GM21825 (cell line): ENCODE measurements at regions not wholly inside any gene's neighbourhood (a gene's known extent, or its start where the extent isn't known, plus 50 kb on each side); places are given as distances from the start of the nearest gene placed in this dataset.
A peak's percentile ranks its signal among the peaks of the same experiment; 100 is the strongest.

Experiments used
- ATAC-seq: cut with Tn5 transposase; IDR thresholded peaks from one replicate; pipeline ENCODE4 v1.9.1; 2021; ENCODE audit warnings: mild to moderate bottlenecking, moderate library complexity; ENCODE audit not compliant: unreplicated experiment

- ATAC-seq = no peak
These were observed 97.3 kb upstream of the SFMBT2 start for GRCh38 chr10:7507887-7508726.

GRCh38 chr10:7506571-7506970 lies 95.7 kb upstream of the SFMBT2 start:
- no peak for ATAC-seq

- no peak for ATAC-seq
These were observed 94.4 kb upstream of the SFMBT2 start for GRCh38 chr10:7505196-7505595.

- no peak for ATAC-seq
These were observed 92.4 kb upstream of the SFMBT2 start for GRCh38 chr10:7503190-7503589.

- no peak for ATAC-seq
These were observed 90.3 kb upstream of the SFMBT2 start for GRCh38 chr10:7501157-7501556.

- no peak for ATAC-seq
These were observed 87.3 kb upstream of the SFMBT2 start for GRCh38 chr10:7498111-7498510.

- no peak for ATAC-seq
These were observed 83.2 kb upstream of the SFMBT2 start for GRCh38 chr10:7493996-7494395.

GRCh38 chr10:7492660-7493046 lies 81.8 kb upstream of the SFMBT2 start:
- peak; percentile 14 for ATAC-seq

GRCh38 chr10:7491949-7492659 lies 81.3 kb upstream of the SFMBT2 start:
- ATAC-seq = peak; percentile 84

GRCh38 chr10:7491230-7491629 lies 80.4 kb upstream of the SFMBT2 start:
- no peak for ATAC-seq

- ATAC-seq = no peak
These were observed 77.6 kb upstream of the SFMBT2 start for GRCh38 chr10:7488418-7488829.

GRCh38 chr10:7487528-7487927 lies 76.7 kb upstream of the SFMBT2 start:
- ATAC-seq = no peak

- no peak for ATAC-seq
These were observed 75.7 kb upstream of the SFMBT2 start for GRCh38 chr10:7486528-7486927.

- no peak for ATAC-seq
These were observed 75.0 kb upstream of the SFMBT2 start for GRCh38 chr10:7485799-7486198.

GRCh38 chr10:7485244-7485556 lies 74.4 kb upstream of the SFMBT2 start:
- no peak for ATAC-seq

- ATAC-seq = peak; percentile 60
These were observed 73.8 kb upstream of the SFMBT2 start for GRCh38 chr10:7484456-7485243.

GRCh38 chr10:7483848-7484247 lies 73.0 kb upstream of the SFMBT2 start:
- no peak for ATAC-seq

GRCh38 chr10:7482992-7483391 lies 72.2 kb upstream of the SFMBT2 start:
- ATAC-seq = no peak

GRCh38 chr10:7481368-7481765 lies 70.5 kb upstream of the SFMBT2 start:
- ATAC-seq = no peak

- ATAC-seq = peak; percentile 49
These were observed 70.0 kb upstream of the SFMBT2 start for GRCh38 chr10:7480742-7481367.
